DOHH2 (cell line): ENCODE measurements at regions not wholly inside any gene's neighbourhood (a gene's known extent, or its start where the extent isn't known, plus 50 kb on each side); places are given as distances from the start of the nearest gene placed in this dataset.

Source experiments
- H3F3A ChIP-seq: fragments of 200-600 bp; sonication (generic), shearing (Covaris generic); 2 replicates; pipeline ENCODE4 v1.6.0; 2016; ENCODE audit warnings: antibody characterized with exemption, mild to moderate bottlenecking; ENCODE audit not compliant: control insufficient read depth, insufficient read depth
- H3K27ac ChIP-seq: fragments of 200-600 bp; sonication (generic); 2 replicates; pipeline ENCODE4 v1.5.1; 2014; ENCODE audit warnings: low read depth, mild to moderate bottlenecking, low read length, moderate library complexity
- H3K27me3 ChIP-seq: fragments of 200-600 bp; sonication (generic); 2 replicates; pipeline ENCODE4 v1.6.1; 2014; ENCODE audit warnings: mild to moderate bottlenecking, low read length, mixed read lengths; ENCODE audit not compliant: control insufficient read depth
- H3K36me3 ChIP-seq: fragments of 200-600 bp; sonication (generic); 2 replicates; pipeline ENCODE4 v1.6.1; 2014; ENCODE audit warnings: mild to moderate bottlenecking, low read length, moderate library complexity, mixed read lengths; ENCODE audit not compliant: control insufficient read depth
- H3K4me1 ChIP-seq: fragments of 200-600 bp; sonication (generic); 2 replicates; pipeline ENCODE4 v1.6.1; 2014; ENCODE audit warnings: mild to moderate bottlenecking, low read length, mixed read lengths; ENCODE audit not compliant: control insufficient read depth
- H3K4me2 ChIP-seq: fragments of 200-600 bp; sonication (generic); 2 replicates; pipeline ENCODE4 v1.6.0; 2014; ENCODE audit warnings: mild to moderate bottlenecking, low read length, moderate library complexity
- H3K4me3 ChIP-seq: fragments of 200-600 bp; sonication (generic); 2 replicates; pipeline ENCODE4 v1.5.1; 2014; ENCODE audit warnings: mild to moderate bottlenecking, low read length, mixed read lengths
- H3K79me2 ChIP-seq: fragments of 200-600 bp; sonication (generic); 2 replicates; pipeline ENCODE4 v1.6.1; 2014; ENCODE audit warnings: mild to moderate bottlenecking, low read length, mixed read lengths; ENCODE audit not compliant: control insufficient read depth
- H3K9me2 ChIP-seq: fragments of 200-600 bp; sonication (generic); replicated peaks from 2 replicates; pipeline ENCODE4 v1.6.1; 2014; ENCODE audit warnings: mild to moderate bottlenecking, low read length, mixed read lengths; ENCODE audit not compliant: control insufficient read depth
- H3K9me3 ChIP-seq: fragments of 200-600 bp; sonication (generic); 2 replicates; pipeline ENCODE4 v1.6.1; 2014; ENCODE audit warnings: antibody characterized with exemption, low read length, mixed read lengths; ENCODE audit not compliant: control insufficient read depth, insufficient read depth
- H4K20me1 ChIP-seq: fragments of 200-600 bp; sonication (generic); 2 replicates; pipeline ENCODE4 v1.6.0; 2014; ENCODE audit warnings: low read depth, mild to moderate bottlenecking, antibody characterized with exemption, low read length, moderate library complexity; ENCODE audit not compliant: control insufficient read depth, insufficient read depth
- EZH2phosphoT487 ChIP-seq: fragments of 200-600 bp; sonication (generic); IDR thresholded peaks from 2 replicates; pipeline ENCODE4 v1.6.1; 2017; ENCODE audit warnings: borderline replicate concordance, mild to moderate bottlenecking, antibody characterized with exemption, low read length, moderate library complexity, mixed read lengths
- TF ChIP-seq, protein P1 (sequence below): fragments of 200-600 bp; sonication (generic); IDR thresholded peaks from one replicate; pipeline ENCODE4 v1.5.1; 2014; ENCODE audit warnings: antibody characterized with exemption, mild to moderate bottlenecking, low read depth, low read length; ENCODE audit not compliant: poor library complexity, severe bottlenecking

DNA sequence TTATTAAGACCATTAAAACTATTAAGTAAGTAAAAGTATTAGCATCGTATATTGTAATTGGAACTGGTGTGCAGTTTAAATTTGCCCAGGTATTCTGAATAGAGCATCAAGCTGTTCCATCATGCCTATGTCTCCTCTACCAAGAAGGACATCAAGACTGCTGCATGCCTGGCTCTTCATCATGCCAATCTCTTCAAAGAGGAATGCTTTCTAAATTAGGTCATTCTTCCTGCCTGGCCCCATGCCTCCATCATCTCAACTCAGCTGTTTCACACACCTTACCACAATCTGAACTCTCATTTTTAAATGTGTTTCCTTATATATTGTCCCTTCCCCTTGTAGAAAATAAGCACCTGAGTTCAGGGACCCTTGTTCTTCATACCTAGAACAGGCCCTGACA, 270.5 kb upstream of the PPARGC1A start:
- no peaks in the 10 kb centered on the region for H3K4me1 ChIP-seq
- H3K4me3 ChIP-seq, result no peak overlapping the region
- no peaks in the 10 kb centered on the region for H3F3A ChIP-seq
- no peaks in the 10 kb centered on the region for H3K9me3 ChIP-seq
- H3K79me2 ChIP-seq, result no peaks in the 10 kb centered on the region
- H4K20me1 ChIP-seq, result no peaks in the 10 kb centered on the region
- H3K27me3 ChIP-seq, result no peaks in the 10 kb centered on the region
- H3K9me2 ChIP-seq, result no peaks in the 10 kb centered on the region
- no peaks in the 10 kb centered on the region for H3K36me3 ChIP-seq
- no peak overlapping the region for H3K27ac ChIP-seq
- TF ChIP-seq, protein P1, sequence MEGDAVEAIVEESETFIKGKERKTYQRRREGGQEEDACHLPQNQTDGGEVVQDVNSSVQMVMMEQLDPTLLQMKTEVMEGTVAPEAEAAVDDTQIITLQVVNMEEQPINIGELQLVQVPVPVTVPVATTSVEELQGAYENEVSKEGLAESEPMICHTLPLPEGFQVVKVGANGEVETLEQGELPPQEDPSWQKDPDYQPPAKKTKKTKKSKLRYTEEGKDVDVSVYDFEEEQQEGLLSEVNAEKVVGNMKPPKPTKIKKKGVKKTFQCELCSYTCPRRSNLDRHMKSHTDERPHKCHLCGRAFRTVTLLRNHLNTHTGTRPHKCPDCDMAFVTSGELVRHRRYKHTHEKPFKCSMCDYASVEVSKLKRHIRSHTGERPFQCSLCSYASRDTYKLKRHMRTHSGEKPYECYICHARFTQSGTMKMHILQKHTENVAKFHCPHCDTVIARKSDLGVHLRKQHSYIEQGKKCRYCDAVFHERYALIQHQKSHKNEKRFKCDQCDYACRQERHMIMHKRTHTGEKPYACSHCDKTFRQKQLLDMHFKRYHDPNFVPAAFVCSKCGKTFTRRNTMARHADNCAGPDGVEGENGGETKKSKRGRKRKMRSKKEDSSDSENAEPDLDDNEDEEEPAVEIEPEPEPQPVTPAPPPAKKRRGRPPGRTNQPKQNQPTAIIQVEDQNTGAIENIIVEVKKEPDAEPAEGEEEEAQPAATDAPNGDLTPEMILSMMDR, result no peak
- H3K4me2 ChIP-seq, result no peak overlapping the region

DNA sequence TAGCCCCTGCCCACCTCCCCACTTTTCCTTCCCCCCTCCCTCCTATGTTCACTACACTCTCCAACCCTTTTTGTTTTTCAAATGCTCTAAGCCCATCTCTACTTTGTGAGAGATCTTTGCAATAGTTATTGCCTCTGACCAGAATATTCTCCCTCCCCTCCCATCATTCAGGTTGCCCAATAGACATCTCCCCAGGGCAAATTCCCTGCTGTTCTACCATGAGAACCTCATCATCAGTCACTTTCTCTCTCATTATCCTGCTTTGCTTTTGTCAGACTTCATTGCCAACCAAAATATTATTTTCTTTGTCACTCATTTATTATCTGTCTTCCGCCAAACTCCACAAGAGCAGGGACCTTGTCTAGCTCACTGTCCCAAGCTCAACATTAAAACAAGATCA, 268.2 kb upstream of the PPARGC1A start:
- Histone ChIP-seq H3K79me2 (no peaks in the 10 kb centered on the region), H3F3A (no peaks in the 10 kb centered on the region), H3K4me1 (no peaks in the 10 kb centered on the region), H4K20me1 (no peaks in the 10 kb centered on the region), H3K9me3 (no peaks in the 10 kb centered on the region), H3K4me3 (no peak overlapping the region), H3K27ac (no peak overlapping the region), H3K4me2 (no peak overlapping the region), H3K9me2 (no peaks in the 10 kb centered on the region), H3K36me3 (no peaks in the 10 kb centered on the region), H3K27me3 (no peaks in the 10 kb centered on the region)
- TF ChIP-seq EZH2phosphoT487, result no peak
- TF ChIP-seq, protein P1, result no peak

DNA sequence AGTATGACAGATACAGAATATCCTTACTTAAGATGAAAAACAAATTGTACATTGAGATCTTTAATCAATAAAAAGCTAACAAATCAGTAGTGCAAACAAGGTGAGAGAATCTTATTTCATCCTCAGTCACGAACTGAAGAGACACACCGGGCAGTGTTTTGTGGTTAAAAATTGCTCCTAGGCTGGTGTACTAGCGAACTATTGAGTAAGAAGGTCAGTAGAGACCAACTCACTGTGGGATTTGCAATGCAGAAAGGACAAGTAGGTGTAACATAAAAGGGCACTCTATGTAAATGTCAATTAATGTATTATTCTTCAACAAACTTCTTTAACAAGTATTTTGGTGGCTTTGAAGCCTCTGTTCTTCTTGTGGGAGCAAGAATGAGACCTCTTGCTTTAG, 260.2 kb upstream of the PPARGC1A start:
- H3K9me3 ChIP-seq, result no peaks in the 10 kb centered on the region
- no peaks in the 10 kb centered on the region for H3K9me2 ChIP-seq
- no peaks in the 10 kb centered on the region for H3K4me1 ChIP-seq
- no peaks in the 10 kb centered on the region for H3K27me3 ChIP-seq
- H4K20me1 ChIP-seq, result no peaks in the 10 kb centered on the region
- TF ChIP-seq EZH2phosphoT487, result no peak
- TF ChIP-seq, protein P1, result no peak
- H3F3A ChIP-seq, result no peaks in the 10 kb centered on the region
- no peak overlapping the region for H3K27ac ChIP-seq
- H3K79me2 ChIP-seq, result no peaks in the 10 kb centered on the region
- no peak overlapping the region for H3K4me3 ChIP-seq
- no peak overlapping the region for H3K4me2 ChIP-seq
- no peaks in the 10 kb centered on the region for H3K36me3 ChIP-seq

DNA sequence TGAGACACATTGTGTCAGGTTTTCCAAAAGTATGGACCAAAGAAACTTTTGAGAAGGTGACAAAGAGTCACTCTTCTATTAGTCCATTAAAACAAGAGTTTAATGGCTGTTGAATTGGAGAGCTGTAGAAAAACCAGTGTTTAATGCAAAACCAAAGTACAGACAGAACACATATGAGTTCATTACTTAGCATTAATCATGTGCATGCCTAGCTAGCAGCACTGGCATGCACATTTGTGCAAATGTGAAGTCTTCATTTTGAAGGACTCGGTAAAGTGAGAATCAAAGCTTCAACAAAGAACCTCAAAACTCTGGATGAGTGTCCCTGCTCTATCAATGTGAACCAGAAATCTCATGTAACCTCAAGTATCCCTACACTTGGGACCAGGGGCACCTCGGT, 256.3 kb upstream of the PPARGC1A start:
- Histone ChIP-seq H3K4me1 (no peaks in the 10 kb centered on the region), H3K4me2 (no peak overlapping the region), H3K27ac (no peak overlapping the region), H4K20me1 (no peaks in the 10 kb centered on the region), H3F3A (no peaks in the 10 kb centered on the region), H3K36me3 (no peaks in the 10 kb centered on the region), H3K9me3 (no peaks in the 10 kb centered on the region), H3K4me3 (no peak overlapping the region), H3K27me3 (no peaks in the 10 kb centered on the region), H3K79me2 (no peaks in the 10 kb centered on the region), H3K9me2 (no peaks in the 10 kb centered on the region)
- TF ChIP-seq, protein P1, result no peak
- TF ChIP-seq EZH2phosphoT487, result no peak
